GM04504 (cell line): ENCODE measurements at regions not wholly inside any gene's neighbourhood (a gene's known extent, or its start where the extent isn't known, plus 50 kb on each side); places are given as distances from the start of the nearest gene placed in this dataset.

ENCODE experiments used
- DNase-seq: peaks from one replicate; pipeline ENCODE4 v3.0.0-alpha.2; 2012; ENCODE audit warnings: low read depth

DNA sequence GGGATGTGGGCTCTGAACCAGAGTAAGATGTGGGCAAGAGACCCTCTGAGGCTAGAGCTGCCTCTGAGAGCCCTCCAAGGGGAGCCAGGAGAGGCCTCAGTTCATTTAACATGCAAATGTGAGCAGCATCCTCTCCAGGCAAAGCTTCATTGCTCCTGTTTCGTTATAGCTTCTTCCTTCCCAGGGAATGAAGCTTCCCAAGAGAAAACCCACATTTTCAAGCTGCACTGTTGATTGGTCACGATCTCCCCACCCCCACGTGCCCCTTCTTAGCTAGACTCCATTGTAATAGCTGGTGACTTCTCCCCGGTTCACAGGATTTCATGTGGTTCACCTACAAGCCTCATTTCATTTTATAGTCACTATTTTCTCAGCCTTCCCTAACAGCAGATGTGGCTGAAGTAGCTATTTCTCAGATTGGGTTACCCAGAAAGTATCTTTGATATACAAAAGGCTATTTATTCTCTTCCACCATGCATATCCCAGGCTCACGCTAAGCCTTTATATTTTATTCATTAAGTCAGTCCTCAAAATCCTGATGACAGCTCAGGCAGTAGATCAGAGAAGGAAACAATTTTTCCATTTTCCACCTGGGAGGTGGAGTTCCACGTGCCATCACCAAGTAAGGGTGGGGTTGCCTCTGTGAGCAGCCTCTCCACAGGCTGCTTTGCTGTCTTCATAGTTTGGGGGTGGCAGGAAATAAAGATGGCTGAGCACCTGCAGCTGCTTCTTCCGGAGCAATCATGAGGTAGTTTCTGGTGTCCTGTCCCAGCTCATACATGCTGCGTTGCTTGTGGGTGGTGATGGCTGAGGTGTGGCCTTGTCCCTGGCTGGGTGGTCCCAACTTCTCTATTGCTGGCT lies 178.3 kb upstream of the RAB4A start:
- DNase-seq, result no peak

- DNase-seq, result no peak
Measured at GRCh38 chr1:229093238-229093540, 177.7 kb upstream of the RAB4A start.

DNA sequence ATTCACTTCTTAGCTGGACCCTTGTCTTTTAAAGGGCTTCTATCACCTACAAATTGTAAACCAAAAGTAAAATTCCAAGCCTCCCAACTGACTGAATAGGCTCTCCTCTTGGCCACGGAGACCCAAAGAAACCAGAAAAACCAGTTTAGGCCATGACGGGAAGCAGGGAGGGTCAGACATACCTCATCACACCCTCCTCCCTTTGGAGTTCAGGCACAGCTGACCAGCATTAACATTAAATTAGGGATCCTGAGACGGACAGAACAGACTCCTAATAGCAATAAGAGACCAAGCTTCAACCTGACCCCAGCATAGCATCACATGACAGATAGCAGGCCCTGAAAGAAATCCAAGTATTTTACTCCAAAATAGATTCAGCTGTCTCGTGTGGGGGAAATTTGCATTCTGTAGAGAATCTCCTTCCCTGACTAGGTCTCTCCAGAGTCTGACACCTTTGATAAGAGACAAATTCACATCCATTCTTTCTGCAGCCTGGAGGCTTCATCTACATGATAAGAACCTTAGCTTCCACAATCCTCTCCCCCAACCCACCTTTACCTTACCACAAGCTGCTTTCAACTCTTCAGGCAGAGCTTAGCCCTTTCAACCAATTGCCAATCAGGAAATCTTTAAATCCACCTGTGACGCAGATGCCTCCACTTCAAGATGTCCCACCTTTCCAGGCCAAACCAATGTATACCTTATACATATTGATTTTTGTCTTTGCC lies 177.1 kb upstream of the RAB4A start:
- no peak for DNase-seq

DNA sequence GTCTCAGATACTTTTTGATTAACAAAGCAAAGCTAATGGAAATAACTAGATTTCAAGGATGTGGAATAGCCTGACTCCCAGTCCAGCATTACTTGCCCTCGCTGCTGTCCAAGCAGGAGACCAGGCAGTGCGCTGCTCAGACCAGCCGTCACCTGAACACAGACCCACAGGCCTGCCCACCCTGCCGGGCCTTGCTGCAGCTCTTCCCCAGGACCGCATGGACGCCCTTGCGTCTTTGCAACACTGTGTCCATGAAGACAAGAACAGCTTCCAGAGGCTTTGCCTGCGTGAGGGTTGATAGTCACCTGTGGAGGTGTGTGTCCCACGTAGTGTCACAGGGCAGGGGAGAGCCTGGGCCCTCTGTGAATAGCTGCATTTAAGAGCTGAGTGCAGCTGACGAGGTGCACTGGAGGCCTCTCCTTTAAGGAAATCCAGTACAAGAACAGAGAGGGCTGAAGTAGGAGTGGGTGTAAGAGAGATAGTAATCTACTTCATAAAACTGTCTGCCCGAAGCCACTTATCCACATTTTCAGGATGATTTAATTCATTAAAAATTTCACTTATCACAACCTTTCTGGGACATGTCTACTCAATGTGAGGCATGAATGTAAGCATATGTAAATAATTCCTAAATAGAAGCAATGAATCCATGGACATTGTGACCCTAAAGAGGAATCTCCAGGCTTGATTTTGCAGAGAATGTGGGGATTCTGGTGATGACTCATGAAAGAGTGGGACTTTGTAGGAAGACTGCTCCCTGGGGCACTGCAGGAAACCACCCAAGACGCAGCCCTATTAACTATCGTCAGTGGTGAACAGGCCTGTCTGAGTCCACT lies 176.2 kb upstream of the RAB4A start:
- DNase-seq, result peak; percentile 14

DNA sequence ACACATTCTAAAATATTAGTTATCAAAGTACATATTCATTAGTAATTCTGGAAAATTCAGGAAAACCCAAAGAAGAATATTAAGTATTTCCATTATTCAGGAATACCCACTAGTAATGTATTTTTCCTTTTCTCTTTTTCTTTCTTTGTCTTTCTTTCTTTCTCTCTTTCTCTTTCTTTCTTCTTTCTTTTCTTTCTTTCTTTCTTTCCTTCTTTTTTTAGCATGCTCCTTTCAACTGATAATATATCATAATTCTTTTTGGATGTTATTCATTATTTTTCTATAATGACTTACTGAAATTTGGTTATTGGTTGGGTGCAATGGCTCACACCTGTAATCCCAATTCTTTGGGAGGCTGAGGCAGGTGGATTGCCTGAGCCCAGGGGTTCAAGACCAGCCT lies 175.6 kb upstream of the RAB4A start:
- no peak for DNase-seq

DNA sequence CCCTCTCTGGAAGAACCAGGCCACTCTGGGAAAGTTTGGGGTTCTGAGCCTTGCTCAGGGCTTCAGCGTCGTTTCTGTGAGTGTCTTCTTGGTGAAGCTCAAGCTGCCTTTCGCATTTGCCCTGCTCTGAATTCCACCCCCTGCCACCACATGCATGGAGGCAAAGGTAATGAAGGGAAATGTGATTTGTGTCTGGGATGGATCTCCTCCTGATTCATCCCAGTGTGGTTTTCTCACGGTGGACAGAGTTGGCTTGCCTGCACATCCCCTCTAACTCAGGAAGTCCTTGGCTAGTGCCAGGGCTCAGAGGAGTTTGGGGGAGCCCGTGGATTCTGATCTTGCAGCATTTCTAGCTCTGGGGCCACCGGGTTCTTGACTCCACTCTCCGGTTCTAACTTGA lies 173.6 kb upstream of the RAB4A start:
- no peak for DNase-seq

DNA sequence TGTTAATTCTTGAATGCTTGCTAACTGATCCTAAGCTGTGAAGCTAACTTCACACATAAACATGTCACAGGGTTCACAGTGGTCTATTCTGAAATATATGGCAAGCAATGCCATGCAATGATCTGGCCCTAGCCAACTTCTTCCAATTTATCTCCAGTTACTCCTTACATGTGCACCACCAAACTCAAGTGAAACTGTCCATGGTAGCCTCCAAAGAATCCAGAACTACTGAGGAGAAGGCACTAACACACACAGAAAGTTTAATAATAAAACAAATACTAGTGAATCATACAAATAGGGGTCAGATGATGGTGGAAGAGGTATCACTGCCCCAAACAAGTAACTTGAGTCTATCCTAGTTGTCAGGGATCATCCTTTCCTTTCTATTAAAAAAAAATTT lies 172.6 kb upstream of the RAB4A start:
- no peak for DNase-seq

- no peak for DNase-seq
Measured at GRCh38 chr1:229098903-229099578, 171.9 kb upstream of the RAB4A start.

DNA sequence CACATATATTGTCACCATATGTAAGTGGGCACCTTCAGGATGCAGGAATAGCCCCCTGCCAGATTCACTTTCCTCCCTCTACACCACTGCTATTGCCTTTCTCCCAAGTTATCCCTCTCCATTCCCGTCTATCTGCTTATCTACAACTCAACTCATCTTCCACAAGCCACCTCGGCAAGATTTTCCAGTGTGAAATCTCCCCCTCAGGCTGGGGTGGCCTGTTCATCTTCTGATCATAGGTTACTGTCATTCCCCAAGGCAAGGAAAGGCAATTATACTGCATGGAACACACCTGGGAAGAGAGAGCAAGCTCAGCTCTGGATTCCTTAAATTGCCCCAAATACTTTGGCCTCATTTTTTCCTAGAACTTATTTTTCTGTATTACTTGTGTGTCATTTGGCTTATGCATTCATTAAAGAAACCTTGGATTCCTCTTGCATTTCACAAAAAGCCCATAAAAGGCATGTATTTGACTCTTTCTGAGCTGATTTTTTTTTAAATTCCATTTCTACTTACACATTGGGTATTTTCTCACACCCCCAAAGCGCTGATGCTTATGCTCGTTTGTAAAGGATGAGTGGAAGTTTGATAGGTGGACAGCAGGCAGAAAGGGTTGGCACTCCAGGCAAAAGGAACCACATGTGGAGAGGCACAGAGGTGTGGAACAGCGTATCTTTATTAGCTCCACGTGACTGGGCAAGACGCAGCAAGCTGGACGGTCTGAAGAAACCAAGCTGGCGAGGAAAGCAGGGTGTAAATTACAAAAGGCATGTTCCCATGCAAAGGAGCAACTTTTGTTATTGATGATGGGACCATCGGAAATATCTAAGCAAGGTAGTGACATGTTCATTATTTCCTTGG lies 169.7 kb upstream of the RAB4A start:
- DNase-seq, result no peak

DNA sequence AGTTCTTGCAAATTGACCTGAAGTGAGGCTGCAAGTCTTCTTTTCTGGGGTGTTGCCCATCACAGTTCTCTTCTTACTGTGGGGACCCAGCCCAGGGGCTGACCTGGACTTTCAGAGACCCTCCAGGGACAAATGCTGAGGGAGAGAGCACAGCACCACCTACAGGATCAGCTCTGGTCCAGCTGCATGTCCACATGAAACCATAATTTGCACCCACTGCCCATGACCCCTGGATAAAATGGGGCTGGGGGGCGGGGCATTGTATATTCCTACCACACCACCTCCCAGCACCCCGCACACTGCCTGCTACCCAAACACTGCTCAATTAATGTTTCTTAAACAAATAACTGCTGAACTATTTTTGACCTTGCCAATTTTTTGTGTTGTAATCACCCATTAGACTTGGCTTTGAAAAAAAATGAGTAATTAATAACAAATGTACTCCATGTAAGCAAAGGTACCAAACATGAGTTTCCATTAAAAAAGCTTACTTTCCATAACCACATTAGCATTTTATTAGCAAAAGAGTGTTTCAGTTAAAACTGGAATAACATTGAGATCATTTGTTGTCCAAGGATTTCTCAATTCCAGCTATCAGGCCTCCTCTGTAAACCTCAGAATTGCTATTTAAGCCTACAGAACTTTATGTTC lies 168.0 kb upstream of the RAB4A start:
- no peak for DNase-seq

DNA sequence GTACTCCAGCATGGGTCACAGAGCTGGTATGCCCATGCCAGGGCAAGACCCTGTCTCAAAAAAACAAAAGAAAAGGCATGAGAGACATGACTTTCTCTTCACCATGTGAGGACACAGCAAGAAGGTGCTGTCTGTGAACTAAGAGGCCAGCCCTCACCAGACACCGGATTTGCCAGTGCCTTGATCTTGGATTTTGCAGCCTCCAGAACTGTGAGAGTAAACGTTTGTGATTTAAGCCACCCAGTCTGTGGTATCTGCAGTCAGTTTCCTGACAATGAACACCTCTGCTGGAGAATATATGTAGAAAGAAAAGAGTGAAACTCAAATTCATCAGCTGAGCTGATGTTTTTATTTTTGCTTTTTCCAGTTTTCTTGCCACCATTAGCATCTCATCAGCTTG lies 166.3 kb upstream of the RAB4A start:
- no peak for DNase-seq

- DNase-seq, result no peak
Measured at GRCh38 chr1:229105109-229105508, 165.8 kb upstream of the RAB4A start.

DNA sequence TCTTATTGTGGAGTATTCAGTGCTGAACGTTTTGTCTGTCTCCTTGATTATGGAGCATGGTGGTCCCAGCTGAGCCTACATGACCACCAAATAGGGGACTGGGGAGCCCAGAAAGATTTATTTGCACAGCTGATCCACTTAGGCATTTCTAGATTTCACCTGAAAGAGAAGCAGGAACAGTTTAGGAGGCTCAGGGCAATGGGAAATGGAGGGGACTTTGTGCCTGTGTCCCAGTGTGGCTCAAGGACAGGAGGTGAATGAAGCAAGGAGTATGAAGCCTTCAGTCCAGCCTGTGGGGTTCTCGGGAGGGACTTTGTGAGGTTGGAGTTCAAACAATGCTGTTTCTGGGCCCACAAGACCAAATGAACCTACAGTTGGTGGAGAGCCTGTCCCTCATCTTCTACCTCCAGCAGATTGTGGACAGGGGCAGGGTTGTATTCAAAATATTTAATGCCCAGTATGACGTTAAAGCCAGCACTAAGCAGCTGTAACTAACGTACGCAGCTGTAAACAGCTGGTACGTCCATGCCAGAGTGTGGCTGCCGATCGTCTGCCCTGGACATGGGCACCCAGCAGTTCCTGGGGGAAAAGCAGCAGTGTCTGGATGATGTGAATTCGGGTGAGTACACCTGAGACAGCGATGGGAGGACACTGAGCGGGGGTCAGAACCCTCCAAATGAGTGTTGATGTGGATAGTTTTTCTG lies 164.9 kb upstream of the RAB4A start:
- no peak for DNase-seq

GRCh38 chr1:229106526-229107125 lies 164.3 kb upstream of the RAB4A start:
- no peak for DNase-seq

DNA sequence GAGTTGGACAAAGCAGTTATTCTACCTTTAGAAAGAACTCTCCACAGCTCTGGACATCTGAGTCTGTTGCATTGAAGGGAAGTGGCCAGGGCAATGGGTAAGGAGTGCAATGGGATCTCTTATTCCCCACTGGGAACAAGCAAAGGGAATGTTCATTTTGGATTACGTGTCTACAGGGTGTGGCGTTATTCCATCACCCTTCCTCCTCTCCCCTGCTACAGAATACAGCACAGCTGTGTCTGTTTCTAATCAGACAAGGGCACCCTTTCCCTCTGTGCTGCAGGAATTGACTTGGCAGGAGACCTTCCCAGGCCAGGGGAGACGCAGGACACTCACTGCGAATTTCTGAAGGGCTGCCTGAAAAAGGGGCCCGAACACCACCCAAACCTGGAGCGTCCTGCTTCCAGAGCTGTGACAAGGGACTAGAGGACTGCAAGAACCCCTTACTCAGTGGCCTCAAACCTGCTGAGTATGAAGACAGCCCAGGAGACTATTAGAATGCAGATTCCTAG lies 163.6 kb upstream of the RAB4A start:
- no peak for DNase-seq

- DNase-seq, result no peak
Measured at GRCh38 chr1:229107972-229108371, 162.9 kb upstream of the RAB4A start.

GRCh38 chr1:229108598-229109201 lies 162.2 kb upstream of the RAB4A start:
- no peak for DNase-seq

GRCh38 chr1:229109320-229109761 lies 161.6 kb upstream of the RAB4A start:
- no peak for DNase-seq

DNA sequence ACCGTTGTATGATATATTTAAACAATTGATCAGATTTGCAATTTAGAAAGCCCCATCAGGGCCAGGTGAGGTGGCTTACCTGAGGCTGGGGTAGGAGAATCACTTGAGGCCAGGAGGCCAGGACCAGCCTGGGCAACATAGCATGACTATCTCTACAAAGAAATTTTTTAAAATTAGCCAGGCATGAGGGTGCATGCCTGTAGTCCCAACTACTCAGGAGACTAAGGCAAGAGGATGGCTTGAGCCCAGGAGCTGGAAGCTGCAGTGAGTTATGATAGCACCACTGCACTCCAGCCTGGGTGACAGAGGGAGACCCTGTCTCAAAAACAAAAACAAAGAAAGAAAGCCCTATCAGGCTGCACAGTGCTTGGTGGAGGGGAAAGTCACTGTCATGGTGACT lies 159.9 kb upstream of the RAB4A start:
- no peak for DNase-seq
